Esophagus (tissue), 2 donors: ENCODE measurements at regions not wholly inside any gene's neighbourhood (a gene's known extent, or its start where the extent isn't known, plus 50 kb on each side); places are given as distances from the start of the nearest gene placed in this dataset.
"Not testable (repeated sequence)": the region's sequence is repeated elsewhere in the genome, so short reads cannot be mapped to it uniquely, and the experiment has no call there.

ENCODE experiments used
- H3K27ac ChIP-seq, 2 donors: one replicate each; pipeline ENCODE4 v1.5.1; 2013; ENCODE audit warnings: low read depth in 2 of 2, mild to moderate bottlenecking in 2 of 2, inconsistent platforms in 1 of 2, low read length in 1 of 2, moderate library complexity in 1 of 2
- H3K27me3 ChIP-seq, 2 donors: one replicate each; pipeline ENCODE4 v1.6.1; 2013; ENCODE audit warnings: low read length in 2 of 2, control low read depth in 1 of 2, mild to moderate bottlenecking in 1 of 2; ENCODE audit not compliant: insufficient read depth in 2 of 2, control insufficient read depth in 1 of 2
- H3K36me3 ChIP-seq, 2 donors: one replicate each; pipeline ENCODE4 v1.6.1; 2013; ENCODE audit warnings: low read length in 1 of 2; ENCODE audit not compliant: control insufficient read depth in 2 of 2, insufficient read depth in 2 of 2
- H3K4me1 ChIP-seq, 2 donors: one replicate each; pipeline ENCODE4 v1.6.1; 2013; ENCODE audit warnings: low read length in 1 of 2; ENCODE audit not compliant: control insufficient read depth in 2 of 2, insufficient read depth in 2 of 2
- H3K4me3 ChIP-seq, 2 donors: one replicate each; pipeline ENCODE4 v1.5.1; 2013; ENCODE audit warnings: low read length in 2 of 2, mild to moderate bottlenecking in 2 of 2, low read depth in 1 of 2, moderate library complexity in 1 of 2
- H3K9me3 ChIP-seq, 2 donors: one replicate each; pipeline ENCODE4 v1.6.1; 2013; ENCODE audit warnings: mild to moderate bottlenecking in 2 of 2, low read depth in 1 of 2, low read length in 1 of 2, moderate library complexity in 1 of 2; ENCODE audit not compliant: control insufficient read depth in 2 of 2, insufficient read depth in 1 of 2
- WGBS, 2 donors: extraction: QIAGEN DNeasy Blood & Tissue Kit; methylation state at CpG; one replicate each; pipeline ENCODE4 v1.1.7; 2013; 5-methylcytosine and 5-hydroxymethylcytosine counted together
- donor health status: healthy with polysubstance abuse.
- donor health status: Bipolar disorder and iron deficiency.

GRCh38 chr15:20215700-20216099 lies 325.9 kb downstream of the GOLGA6L6 start:
- H3K27me3 ChIP-seq, H3K4me1 ChIP-seq, H3K9me3 ChIP-seq, H3K27ac ChIP-seq, H3K36me3 ChIP-seq, H3K4me3 ChIP-seq: not testable (repeated sequence)
- WGBS, 2 donors = 61 to 62% methylated on average over 4 of the region's 4 CpGs

GRCh38 chr15:20214101-20214500 lies 327.5 kb downstream of the GOLGA6L6 start:
- not testable (repeated sequence) for H3K36me3 ChIP-seq, H3K27me3 ChIP-seq, H3K4me3 ChIP-seq, H3K4me1 ChIP-seq, H3K27ac ChIP-seq, H3K9me3 ChIP-seq
- WGBS, 2 donors = 37 to 53% methylated on average over 1 of the region's 1 CpG

- not testable (repeated sequence) for H3K4me3 ChIP-seq, H3K4me1 ChIP-seq, H3K27me3 ChIP-seq, H3K27ac ChIP-seq, H3K36me3 ChIP-seq, H3K9me3 ChIP-seq
Measured at GRCh38 chr15:20211508-20211907, 330.1 kb downstream of the GOLGA6L6 start.

DNA sequence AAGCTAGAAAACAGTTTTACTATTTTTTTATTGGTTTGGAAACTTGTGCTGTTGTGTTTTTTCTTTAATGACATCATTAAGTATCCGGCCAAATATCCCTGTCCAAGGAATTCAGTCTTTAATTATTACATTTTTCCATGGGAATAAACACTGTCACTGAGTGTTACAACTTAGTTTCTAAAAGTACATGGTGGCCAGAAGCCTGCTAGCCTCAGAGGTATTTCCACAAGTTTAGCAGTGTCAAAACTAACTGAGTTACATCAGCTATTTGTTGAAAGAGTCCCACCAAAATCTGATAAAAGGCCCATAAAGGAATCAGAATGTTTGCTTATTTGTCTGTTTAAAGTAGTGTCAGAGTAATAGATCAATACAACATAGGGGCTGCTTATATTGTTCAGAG lies 331.6 kb downstream of the GOLGA6L6 start:
- not testable (repeated sequence) for H3K4me3 ChIP-seq, H3K36me3 ChIP-seq, H3K27me3 ChIP-seq, H3K4me1 ChIP-seq, H3K27ac ChIP-seq, H3K9me3 ChIP-seq
- 54 to 56% methylated on average over 1 of the region's 1 CpG for WGBS, 2 donors

GRCh38 chr15:20207607-20208006 lies 334.0 kb downstream of the GOLGA6L6 start:
- not testable (repeated sequence) for H3K4me1 ChIP-seq, H3K27ac ChIP-seq, H3K36me3 ChIP-seq, H3K9me3 ChIP-seq, H3K4me3 ChIP-seq, H3K27me3 ChIP-seq
- 77 to 81% methylated on average over 7 of the region's 7 CpGs for WGBS, 2 donors

DNA sequence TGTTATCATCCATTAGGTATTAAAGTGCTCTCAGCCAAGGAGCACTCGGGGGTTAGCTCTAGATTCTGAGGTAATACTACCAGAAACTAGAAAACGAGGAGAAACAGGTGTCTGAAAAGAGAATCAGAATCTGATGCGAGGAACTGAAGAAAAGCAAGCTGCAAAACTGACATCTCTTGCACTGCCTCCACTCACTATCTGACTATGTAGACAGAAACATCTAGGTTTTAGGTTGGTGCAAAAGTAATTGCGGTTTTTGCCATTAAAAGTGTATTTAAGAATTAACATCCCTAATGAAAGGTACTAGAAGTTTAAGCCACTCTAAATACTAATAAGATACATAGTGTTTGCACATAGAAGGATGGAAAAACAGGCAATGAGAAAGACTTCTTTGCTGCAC lies 334.4 kb downstream of the GOLGA6L6 start:
- H3K27ac ChIP-seq, H3K4me3 ChIP-seq, H3K36me3 ChIP-seq, H3K4me1 ChIP-seq, H3K9me3 ChIP-seq, H3K27me3 ChIP-seq: not testable (repeated sequence)
- 64 to 69% methylated on average over 3 of the region's 4 CpGs for WGBS, 2 donors

DNA sequence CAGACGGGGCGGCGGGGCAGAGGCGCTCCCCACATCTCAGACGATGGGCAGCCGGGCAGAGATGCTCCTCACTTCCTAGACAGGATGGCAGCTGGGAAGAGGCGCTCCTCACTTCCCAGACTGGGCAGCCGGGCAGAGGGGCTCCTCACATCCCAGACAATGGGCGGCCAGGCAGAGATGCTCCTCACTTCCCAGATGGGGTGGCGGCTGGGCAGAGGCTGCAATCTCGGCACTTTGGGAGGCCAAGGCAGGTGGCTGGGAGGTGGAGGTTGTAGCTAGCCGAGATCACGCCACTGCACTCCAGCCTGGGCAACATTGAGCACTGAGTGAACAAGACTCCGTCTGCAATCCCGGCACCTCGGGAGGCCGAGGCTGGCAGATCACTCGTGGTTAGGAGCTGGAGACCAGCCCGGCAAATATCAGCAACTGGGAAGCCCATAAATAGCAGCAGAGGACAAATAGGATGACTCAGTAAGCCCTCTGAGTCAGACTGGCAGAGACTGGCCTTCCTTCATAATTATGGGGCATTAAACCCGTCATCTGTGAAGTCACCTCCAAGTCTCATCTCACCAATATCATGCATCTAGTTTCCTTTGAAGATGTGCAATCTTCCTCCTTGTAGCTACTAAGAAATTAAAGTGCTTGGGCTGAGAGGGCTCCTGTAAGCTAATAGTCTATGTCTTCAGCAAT lies 337.3 kb downstream of the GOLGA6L6 start:
- not testable (repeated sequence) for H3K36me3 ChIP-seq, H3K4me1 ChIP-seq, H3K9me3 ChIP-seq, H3K4me3 ChIP-seq, H3K27ac ChIP-seq, H3K27me3 ChIP-seq
- 81 to 84% methylated on average over 17 to 18 of the region's 20 CpGs for WGBS, 2 donors

DNA sequence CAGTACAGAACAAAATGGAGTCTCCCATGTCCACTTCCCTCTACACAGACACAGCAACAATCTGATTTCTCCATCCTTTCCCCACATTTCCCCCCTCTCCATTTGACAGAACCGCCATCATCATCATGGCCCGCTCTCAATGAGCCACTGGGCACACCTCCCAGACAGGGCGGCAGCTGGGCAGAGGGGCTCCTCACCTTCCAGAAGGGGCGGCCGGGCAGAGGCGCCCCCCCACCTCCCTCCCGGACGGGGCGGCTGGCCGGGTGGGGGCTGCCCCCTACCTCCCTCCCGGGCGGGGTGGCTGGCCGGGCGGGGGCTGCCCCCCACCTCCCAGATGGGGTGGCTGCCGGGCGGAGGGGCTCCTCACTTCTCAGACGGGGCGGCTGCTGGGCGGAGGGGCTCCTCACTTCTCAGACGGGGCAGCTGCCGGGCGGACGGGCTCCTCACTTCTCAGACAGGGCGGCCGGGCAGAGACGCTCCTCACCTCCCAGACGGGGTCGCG lies 337.9 kb downstream of the GOLGA6L6 start:
- H3K36me3 ChIP-seq, H3K4me3 ChIP-seq, H3K9me3 ChIP-seq, H3K27me3 ChIP-seq, H3K27ac ChIP-seq, H3K4me1 ChIP-seq: not testable (repeated sequence)
- 93 to 94% methylated on average over 25 to 29 of the region's 29 CpGs for WGBS, 2 donors

GRCh38 chr15:20194591-20195198 lies 346.9 kb downstream of the GOLGA6L6 start:
- not testable (repeated sequence) for H3K27me3 ChIP-seq, H3K4me3 ChIP-seq, H3K27ac ChIP-seq, H3K9me3 ChIP-seq, H3K36me3 ChIP-seq, H3K4me1 ChIP-seq
- 74 to 78% methylated on average over 4 of the region's 4 CpGs for WGBS, 2 donors
